ENCODE measurements at regions not wholly inside any gene's neighbourhood (a gene's known extent, or its start where the extent isn't known, plus 50 kb on each side); places are given as distances from the start of the nearest gene placed in this dataset.
A peak's percentile ranks its signal among the peaks of the same experiment; 100 is the strongest.

GRCh38 chr14:30034152-30034551 is 106.5 kb upstream of the PRKD1 start:
- Histone ChIP-seq H3K27me3 (ENCODE audit: insufficient read depth, insufficient read length) (no peaks in the 10 kb centered on the region), H3K4me1 (ENCODE audit: insufficient read depth, insufficient read length) (no peaks in the 10 kb centered on the region), H3K9me3 (ENCODE audit: insufficient read depth, low read length) (no peaks in the 10 kb centered on the region), H3K4me3 (ENCODE audit: insufficient read length, low read depth) (no peak overlapping the region), H3K36me3 (ENCODE audit: insufficient read depth, insufficient read length, low read length) (no peaks in the 10 kb centered on the region), H3K9ac (ENCODE audit: insufficient read length, low read depth) (no peak overlapping the region)
- no peak for TF ChIP-seq SUZ12 (IDR thresholded peaks at IDR 0.05; ENCODE audit: extremely low read depth, insufficient read depth, insufficient read length)
- TF ChIP-seq YY1 (IDR thresholded peaks at IDR 0.05; ENCODE audit: insufficient read depth, insufficient read length) = no peak
- no peak for TF ChIP-seq ZNF274 (IDR thresholded peaks at IDR 0.05; ENCODE audit: low read depth, low read length)
- peak; percentile 9 for DNase-seq (ENCODE audit: low read depth, low spot score)

GRCh38 chr14:30035361-30035760 is 107.7 kb upstream of the PRKD1 start:
- no peak overlapping the region for H3K9ac ChIP-seq (ENCODE audit: insufficient read length, low read depth)
- no peak for TF ChIP-seq YY1 (IDR thresholded peaks at IDR 0.05; ENCODE audit: insufficient read depth, insufficient read length)
- no peak for TF ChIP-seq ZNF274 (IDR thresholded peaks at IDR 0.05; ENCODE audit: low read depth, low read length)
- no peak for TF ChIP-seq SUZ12 (IDR thresholded peaks at IDR 0.05; ENCODE audit: extremely low read depth, insufficient read depth, insufficient read length)
- DNase-seq (ENCODE audit: low read depth, low spot score) = no peak
- H3K36me3 ChIP-seq (ENCODE audit: insufficient read depth, insufficient read length, low read length) = no peaks in the 10 kb centered on the region
- H3K27me3 ChIP-seq (ENCODE audit: insufficient read depth, insufficient read length) = no peaks in the 10 kb centered on the region
- no peaks in the 10 kb centered on the region for H3K4me1 ChIP-seq (ENCODE audit: insufficient read depth, insufficient read length)
- H3K4me3 ChIP-seq (ENCODE audit: insufficient read length, low read depth) = no peak overlapping the region
- H3K9me3 ChIP-seq (ENCODE audit: insufficient read depth, low read length) = no peaks in the 10 kb centered on the region

GRCh38 chr14:30045720-30046119 is 118.1 kb upstream of the PRKD1 start:
- no peak for DNase-seq (ENCODE audit: low read depth, low spot score)
- Histone ChIP-seq H3K4me3 (ENCODE audit: insufficient read length, low read depth) (no peak overlapping the region), H3K9me3 (ENCODE audit: insufficient read depth, low read length) (no peaks in the 10 kb centered on the region), H3K27me3 (ENCODE audit: insufficient read depth, insufficient read length) (no peaks in the 10 kb centered on the region), H3K9ac (ENCODE audit: insufficient read length, low read depth) (no peak overlapping the region), H3K36me3 (ENCODE audit: insufficient read depth, insufficient read length, low read length) (no peaks in the 10 kb centered on the region), H3K4me1 (ENCODE audit: insufficient read depth, insufficient read length) (no peaks in the 10 kb centered on the region)
- TF ChIP-seq SUZ12 (IDR thresholded peaks at IDR 0.05; ENCODE audit: extremely low read depth, insufficient read depth, insufficient read length) = no peak
- no peak for TF ChIP-seq ZNF274 (IDR thresholded peaks at IDR 0.05; ENCODE audit: low read depth, low read length)
- no peak for TF ChIP-seq YY1 (IDR thresholded peaks at IDR 0.05; ENCODE audit: insufficient read depth, insufficient read length)

GRCh38 chr14:30053103-30053502 is 125.5 kb upstream of the PRKD1 start:
- Histone ChIP-seq H3K27me3 (ENCODE audit: insufficient read depth, insufficient read length) (no peaks in the 10 kb centered on the region), H3K9ac (ENCODE audit: insufficient read length, low read depth) (no peak overlapping the region), H3K4me1 (ENCODE audit: insufficient read depth, insufficient read length) (no peaks in the 10 kb centered on the region), H3K36me3 (ENCODE audit: insufficient read depth, insufficient read length, low read length) (no peaks in the 10 kb centered on the region), H3K4me3 (ENCODE audit: insufficient read length, low read depth) (no peak overlapping the region), H3K9me3 (ENCODE audit: insufficient read depth, low read length) (no peaks in the 10 kb centered on the region)
- no peak for TF ChIP-seq SUZ12 (IDR thresholded peaks at IDR 0.05; ENCODE audit: extremely low read depth, insufficient read depth, insufficient read length)
- TF ChIP-seq ZNF274 (IDR thresholded peaks at IDR 0.05; ENCODE audit: low read depth, low read length) = no peak
- no peak for TF ChIP-seq YY1 (IDR thresholded peaks at IDR 0.05; ENCODE audit: insufficient read depth, insufficient read length)
- DNase-seq (ENCODE audit: low read depth, low spot score) = no peak

- Histone ChIP-seq H3K9ac (ENCODE audit: insufficient read length, low read depth) (no peak overlapping the region), H3K4me1 (ENCODE audit: insufficient read depth, insufficient read length) (no peaks in the 10 kb centered on the region), H3K36me3 (ENCODE audit: insufficient read depth, insufficient read length, low read length) (no peaks in the 10 kb centered on the region), H3K4me3 (ENCODE audit: insufficient read length, low read depth) (no peak overlapping the region), H3K27me3 (ENCODE audit: insufficient read depth, insufficient read length) (no peaks in the 10 kb centered on the region), H3K9me3 (ENCODE audit: insufficient read depth, low read length) (no peaks in the 10 kb centered on the region)
- no peak for DNase-seq (ENCODE audit: low read depth, low spot score)
- no peak for TF ChIP-seq YY1 (IDR thresholded peaks at IDR 0.05; ENCODE audit: insufficient read depth, insufficient read length)
- no peak for TF ChIP-seq SUZ12 (IDR thresholded peaks at IDR 0.05; ENCODE audit: extremely low read depth, insufficient read depth, insufficient read length)
- no peak for TF ChIP-seq ZNF274 (IDR thresholded peaks at IDR 0.05; ENCODE audit: low read depth, low read length)
Measured at GRCh38 chr14:30054201-30054600, 126.6 kb upstream of the PRKD1 start.

- no peak overlapping the region for H3K9ac ChIP-seq (ENCODE audit: insufficient read length, low read depth)
- no peak overlapping the region for H3K4me3 ChIP-seq (ENCODE audit: insufficient read length, low read depth)
- no peaks in the 10 kb centered on the region for H3K27me3 ChIP-seq (ENCODE audit: insufficient read depth, insufficient read length)
- no peaks in the 10 kb centered on the region for H3K9me3 ChIP-seq (ENCODE audit: insufficient read depth, low read length)
- H3K36me3 ChIP-seq (ENCODE audit: insufficient read depth, insufficient read length, low read length) = no peaks in the 10 kb centered on the region
- DNase-seq (ENCODE audit: low read depth, low spot score) = no peak
- TF ChIP-seq SUZ12 (IDR thresholded peaks at IDR 0.05; ENCODE audit: extremely low read depth, insufficient read depth, insufficient read length) (no peak), YY1 (IDR thresholded peaks at IDR 0.05; ENCODE audit: insufficient read depth, insufficient read length) (no peak), ZNF274 (IDR thresholded peaks at IDR 0.05; ENCODE audit: low read depth, low read length) (no peak)
- no peaks in the 10 kb centered on the region for H3K4me1 ChIP-seq (ENCODE audit: insufficient read depth, insufficient read length)
Measured at GRCh38 chr14:30058401-30058800, 130.8 kb upstream of the PRKD1 start.

- H3K27me3 ChIP-seq (ENCODE audit: insufficient read depth, insufficient read length) = no peaks in the 10 kb centered on the region
- TF ChIP-seq ZNF274 (IDR thresholded peaks at IDR 0.05; ENCODE audit: low read depth, low read length) (no peak), SUZ12 (IDR thresholded peaks at IDR 0.05; ENCODE audit: extremely low read depth, insufficient read depth, insufficient read length) (no peak), YY1 (IDR thresholded peaks at IDR 0.05; ENCODE audit: insufficient read depth, insufficient read length) (no peak)
- H3K4me1 ChIP-seq (ENCODE audit: insufficient read depth, insufficient read length) = no peaks in the 10 kb centered on the region
- no peaks in the 10 kb centered on the region for H3K36me3 ChIP-seq (ENCODE audit: insufficient read depth, insufficient read length, low read length)
- no peaks in the 10 kb centered on the region for H3K9me3 ChIP-seq (ENCODE audit: insufficient read depth, low read length)
- no peak overlapping the region for H3K4me3 ChIP-seq (ENCODE audit: insufficient read length, low read depth)
- DNase-seq (ENCODE audit: low read depth, low spot score) = no peak
- no peak overlapping the region for H3K9ac ChIP-seq (ENCODE audit: insufficient read length, low read depth)
Measured at GRCh38 chr14:30063746-30064145, 136.1 kb upstream of the PRKD1 start.

- H3K4me3 ChIP-seq (ENCODE audit: insufficient read length, low read depth) = no peak overlapping the region
- H3K9ac ChIP-seq (ENCODE audit: insufficient read length, low read depth) = no peak overlapping the region
- DNase-seq (ENCODE audit: low read depth, low spot score) = no peak
- no peaks in the 10 kb centered on the region for H3K4me1 ChIP-seq (ENCODE audit: insufficient read depth, insufficient read length)
- TF ChIP-seq YY1 (IDR thresholded peaks at IDR 0.05; ENCODE audit: insufficient read depth, insufficient read length) = no peak
- TF ChIP-seq SUZ12 (IDR thresholded peaks at IDR 0.05; ENCODE audit: extremely low read depth, insufficient read depth, insufficient read length) = no peak
- no peak for TF ChIP-seq ZNF274 (IDR thresholded peaks at IDR 0.05; ENCODE audit: low read depth, low read length)
- H3K9me3 ChIP-seq (ENCODE audit: insufficient read depth, low read length) = no peaks in the 10 kb centered on the region
- H3K36me3 ChIP-seq (ENCODE audit: insufficient read depth, insufficient read length, low read length) = no peaks in the 10 kb centered on the region
- H3K27me3 ChIP-seq (ENCODE audit: insufficient read depth, insufficient read length) = no peaks in the 10 kb centered on the region
Measured at GRCh38 chr14:30064454-30064853, 136.8 kb upstream of the PRKD1 start.

Measured in NT2/D1 (cell line).